ENCODE measurements at regions not wholly inside any gene's neighbourhood (a gene's known extent, or its start where the extent isn't known, plus 50 kb on each side); places are given as distances from the start of the nearest gene placed in this dataset.

DNA sequence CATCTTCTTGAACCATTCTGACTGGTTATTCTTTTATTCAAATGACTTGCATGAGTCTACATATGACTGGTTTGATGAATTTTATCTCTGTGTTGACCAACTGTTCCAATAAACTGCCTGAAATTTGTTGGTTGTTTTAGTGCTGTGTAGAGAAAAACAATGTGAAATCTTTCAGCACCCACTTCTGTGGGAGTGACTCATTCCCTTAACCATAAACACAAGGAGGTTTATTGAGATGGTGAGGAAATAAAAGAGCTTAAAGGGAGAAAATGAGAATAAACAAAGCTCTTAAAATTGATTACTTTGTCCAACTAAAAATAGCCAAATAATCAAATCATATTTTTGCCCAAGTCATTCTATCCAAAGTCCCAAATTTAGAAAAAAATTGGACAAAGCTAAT, 341.1 kb downstream of the TGFB2 start:
- DNase-seq, result no peak

DNA sequence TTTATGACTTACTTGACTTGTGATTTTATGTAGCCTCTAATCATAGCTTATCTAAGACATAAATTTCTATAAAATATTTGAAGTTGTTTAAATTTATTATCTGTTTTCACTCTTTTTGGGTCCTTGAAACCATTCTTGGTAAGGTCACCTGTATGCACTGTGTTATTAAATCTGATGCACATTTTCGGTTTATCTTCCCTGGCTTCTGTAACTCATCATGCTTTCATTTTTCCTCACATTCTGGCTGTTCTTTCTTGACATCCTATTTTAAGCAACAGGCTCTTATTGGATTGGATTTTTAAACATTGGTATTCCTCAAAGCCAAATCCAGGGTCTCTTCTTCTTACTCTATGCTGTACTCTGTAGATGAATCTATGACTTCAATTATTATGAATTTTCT, 341.6 kb downstream of the TGFB2 start:
- no peak for DNase-seq

DNA sequence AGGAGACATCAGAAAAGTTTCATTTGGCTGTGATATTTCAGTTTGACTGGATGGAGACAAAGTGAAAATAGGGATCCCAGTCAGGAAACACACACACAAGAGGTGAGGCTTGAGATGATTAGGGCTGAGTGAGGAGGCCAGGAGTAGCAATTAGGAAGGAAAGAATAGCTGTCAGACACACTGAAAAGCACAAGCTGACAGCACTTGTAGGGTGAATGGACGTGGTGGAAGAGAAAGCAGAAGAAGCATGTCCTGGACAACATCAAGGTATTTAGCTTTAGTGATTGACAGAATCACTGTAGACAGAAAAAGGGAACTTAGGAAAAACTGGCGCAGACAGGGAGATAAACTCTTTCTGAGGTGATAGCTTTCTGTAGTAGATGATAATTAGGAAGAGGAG, 347.7 kb downstream of the TGFB2 start:
- DNase-seq, result no peak

DNA sequence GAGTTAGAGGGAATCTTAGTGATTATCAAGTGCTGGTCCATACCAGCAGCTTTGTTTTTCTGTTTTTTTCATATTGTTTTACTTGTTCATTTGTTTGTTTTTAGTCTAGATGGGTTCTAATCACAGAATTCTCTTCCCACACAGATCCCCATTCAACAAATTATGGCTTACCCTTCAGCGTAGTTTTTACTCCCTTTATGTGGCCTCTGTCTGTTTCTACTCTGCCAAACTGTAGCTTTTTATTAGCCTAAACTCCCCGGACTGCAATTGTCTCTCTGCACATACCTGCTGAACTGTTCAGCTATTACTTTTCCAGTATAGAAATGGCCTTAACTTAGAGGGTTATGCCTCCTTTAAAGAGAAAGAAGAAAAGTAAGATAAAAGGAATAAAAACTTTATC, 348.5 kb downstream of the TGFB2 start:
- no peak for DNase-seq

DNA sequence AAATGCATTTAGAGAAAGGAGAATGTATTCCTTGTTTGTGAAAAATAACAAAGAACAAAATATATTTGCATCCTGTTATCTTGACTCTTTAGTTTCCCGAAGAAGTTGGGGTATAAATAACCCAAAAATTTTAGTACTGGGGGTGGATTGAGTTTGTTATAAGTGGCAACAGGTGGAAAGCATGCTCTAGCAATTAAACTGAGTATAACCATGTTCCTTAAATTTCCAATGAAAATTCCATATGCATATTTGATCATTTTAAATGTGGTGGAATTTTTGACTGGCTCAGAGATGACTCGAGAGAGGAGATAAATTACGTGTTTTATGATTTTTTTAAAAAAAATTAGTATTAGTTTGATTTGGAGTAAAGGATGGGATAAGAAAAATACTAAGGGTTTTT, 348.9 kb downstream of the TGFB2 start:
- no peak for DNase-seq

DNA sequence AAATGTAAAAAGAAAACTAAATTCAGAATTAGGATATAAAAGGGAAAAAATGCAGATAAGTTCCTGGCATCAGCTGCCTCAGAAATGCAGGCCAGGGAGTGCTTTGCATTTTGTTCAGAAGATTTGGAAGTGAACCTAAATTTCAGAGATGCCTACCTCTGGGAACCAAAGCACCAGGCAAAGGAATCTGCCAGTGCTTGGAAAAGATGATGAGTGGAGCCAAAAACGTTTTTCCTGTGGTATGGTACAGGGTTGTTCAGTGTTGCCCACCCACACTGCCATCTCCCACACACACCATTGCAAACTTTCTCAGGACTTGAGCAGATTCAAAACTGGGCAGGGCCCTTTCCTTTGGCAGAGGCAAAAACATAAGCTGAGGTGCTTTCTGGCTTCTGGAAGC, 349.5 kb downstream of the TGFB2 start:
- no peak for DNase-seq

DNA sequence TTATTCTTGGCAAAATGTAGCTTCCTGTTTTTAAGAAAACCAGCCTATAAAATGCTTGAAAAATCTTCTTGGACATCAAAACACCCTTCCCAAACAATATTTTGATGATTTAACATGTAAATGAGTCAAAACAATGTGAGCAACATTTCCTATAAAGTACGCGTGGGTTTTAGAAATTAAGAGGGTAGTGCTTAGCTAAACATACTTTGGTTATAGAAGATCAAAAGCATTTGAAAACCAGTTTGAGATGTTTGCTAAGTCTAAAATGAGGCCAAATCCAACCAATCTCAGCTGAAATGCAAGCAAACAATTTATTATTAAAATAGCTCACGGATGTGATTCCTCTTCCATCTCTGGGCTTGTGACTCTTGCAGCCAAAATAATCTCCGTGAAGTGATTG, 350.4 kb downstream of the TGFB2 start:
- no peak for DNase-seq

DNA sequence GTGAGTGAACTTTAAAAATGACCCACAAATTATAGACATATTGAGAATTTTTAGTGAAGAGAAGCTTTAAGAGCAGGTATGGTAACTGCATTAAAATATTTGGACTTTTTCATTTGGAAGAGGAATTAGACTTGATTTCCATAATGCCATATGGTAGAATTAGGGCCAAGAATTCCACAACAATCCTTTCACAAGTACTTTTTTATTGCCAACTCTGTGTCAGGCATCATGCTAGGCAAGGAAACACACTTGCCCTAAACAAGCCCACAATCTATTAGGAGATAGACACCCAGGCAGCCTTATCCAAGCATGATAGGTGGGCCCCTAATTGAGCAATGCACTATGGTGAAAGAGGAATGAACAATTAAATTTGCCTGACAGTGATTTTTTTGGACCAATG, 353.0 kb downstream of the TGFB2 start:
- no peak for DNase-seq

DNA sequence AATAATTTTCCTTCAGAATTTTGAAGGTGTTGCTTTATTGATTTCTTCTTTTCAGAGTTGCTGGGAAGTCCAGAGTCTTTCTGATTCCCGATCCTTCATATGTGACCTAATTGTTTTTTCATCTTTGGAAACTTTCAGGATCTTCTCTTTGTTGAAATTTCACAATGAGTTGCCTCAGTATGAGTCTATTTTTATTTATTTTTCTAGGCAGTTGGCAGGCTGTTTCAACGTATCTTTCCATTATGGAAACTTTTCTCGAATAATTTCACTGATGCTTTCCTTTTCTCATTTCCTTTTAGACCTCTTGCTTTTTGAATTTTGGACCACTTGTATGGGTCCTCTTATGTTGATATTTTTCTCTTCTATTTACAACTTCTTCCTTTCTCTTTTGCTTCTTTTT, 354.3 kb downstream of the TGFB2 start:
- no peak for DNase-seq

DNA sequence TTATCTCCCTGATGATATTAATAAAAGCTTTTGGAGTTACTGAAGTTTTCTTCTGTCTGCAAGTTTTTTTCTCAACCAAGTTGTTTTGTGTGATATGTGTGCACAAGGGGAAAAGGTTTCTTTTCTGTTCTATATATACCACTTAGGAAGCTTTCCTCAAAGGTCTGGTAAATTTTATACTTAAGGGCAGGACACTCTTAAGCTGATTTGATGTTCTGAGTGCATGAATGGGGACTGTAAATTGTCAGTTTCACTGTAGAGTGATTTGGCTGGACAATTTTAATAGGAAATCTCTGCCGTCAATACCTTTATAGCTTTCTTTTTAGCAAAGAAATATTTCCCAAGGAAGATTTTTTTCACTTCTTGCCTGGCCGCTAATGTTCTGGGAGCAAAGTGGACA, 354.7 kb downstream of the TGFB2 start:
- DNase-seq, result no peak

DNA sequence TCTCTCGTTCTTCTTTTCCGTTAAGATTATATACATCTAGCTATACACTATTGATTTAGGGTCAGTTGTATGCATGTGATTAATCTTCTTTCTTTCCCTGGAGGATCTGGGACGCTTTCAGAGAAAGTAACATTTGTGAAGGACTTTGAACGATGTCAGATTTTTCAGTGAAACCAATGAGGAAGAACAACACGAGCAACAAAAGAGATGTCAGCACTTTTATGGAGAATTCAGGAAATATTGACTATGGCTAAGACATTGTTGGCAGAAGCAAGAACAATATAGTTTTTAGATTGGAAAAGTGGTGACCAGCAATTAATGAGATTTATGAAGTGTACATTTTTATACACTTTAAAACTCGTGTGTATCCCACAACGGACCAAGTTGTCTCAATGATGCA, 355.5 kb downstream of the TGFB2 start:
- DNase-seq, result no peak

DNA sequence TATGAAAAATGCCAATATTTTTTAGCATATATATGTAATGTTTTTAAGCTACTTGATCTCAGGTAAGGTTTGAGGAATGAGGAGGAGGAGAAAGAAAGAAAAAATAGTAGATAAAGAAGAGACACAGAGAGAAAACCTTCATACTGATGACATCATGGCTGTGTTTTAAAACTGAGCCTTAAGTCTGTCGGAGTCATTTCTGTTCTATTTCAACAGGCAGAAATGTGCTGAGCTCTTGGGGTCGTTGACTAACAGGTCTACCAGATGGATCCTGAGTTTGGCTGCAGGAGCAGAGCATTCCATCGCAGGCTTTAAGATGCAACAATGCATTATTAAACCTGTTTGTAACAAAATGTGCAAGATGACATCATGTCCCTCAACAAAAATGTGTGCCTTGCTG, 356.0 kb downstream of the TGFB2 start:
- DNase-seq, result no peak

DNA sequence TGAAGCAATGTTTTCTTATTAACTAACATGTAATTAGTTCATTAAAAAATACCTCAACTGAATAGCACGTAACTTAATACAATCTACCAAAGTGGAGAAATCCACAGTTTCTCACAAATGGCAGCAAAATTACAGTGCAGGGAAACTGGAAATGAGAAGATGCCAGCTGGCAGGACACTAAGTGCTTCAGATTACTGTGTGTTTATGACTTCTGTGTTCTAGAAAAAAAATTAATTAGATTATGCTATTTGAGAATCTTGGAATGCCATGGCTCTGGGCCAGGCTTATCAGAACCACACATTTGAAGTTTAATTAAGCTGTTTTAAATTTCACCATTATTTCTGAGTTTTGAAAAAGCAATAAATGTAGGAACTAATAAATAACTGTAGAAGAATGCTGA, 357.6 kb downstream of the TGFB2 start:
- no peak for DNase-seq

DNA sequence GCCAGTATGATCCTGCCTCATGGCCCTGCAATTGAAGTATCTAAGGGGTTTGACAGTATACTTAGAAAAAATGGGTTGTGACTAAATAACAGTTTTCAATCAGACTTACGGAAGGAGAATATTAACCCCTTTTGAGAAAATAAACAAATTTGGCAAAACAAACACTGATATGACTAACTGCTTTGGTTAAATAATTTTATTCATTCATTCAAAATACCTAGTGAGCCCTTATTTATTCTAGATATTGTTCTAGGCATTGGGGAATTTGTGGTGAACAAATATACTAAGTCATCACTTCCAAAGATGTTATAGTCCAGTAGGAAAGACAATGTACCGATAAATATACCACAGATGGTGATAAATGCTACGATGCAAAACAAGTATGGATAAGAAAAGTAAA, 358.7 kb downstream of the TGFB2 start:
- no peak for DNase-seq

DNA sequence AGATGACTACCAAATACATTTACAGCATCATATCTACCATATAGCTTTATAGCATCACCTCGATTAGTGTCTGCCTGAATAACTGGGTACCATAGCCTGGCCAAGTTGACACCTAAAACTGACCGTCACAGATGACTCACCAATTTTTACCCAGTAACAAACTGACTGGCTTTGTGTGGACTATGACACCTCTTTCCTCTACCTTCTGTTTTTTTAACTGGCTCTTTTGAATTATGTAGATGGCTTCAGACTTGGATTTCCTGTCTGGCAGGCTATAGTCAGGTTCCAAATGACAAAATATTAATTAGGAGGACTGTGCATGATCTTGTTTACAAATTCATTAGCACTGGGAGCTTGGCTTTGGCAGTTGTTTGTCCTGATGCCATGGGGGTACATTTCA, 360.3 kb downstream of the TGFB2 start:
- no peak for DNase-seq

DNA sequence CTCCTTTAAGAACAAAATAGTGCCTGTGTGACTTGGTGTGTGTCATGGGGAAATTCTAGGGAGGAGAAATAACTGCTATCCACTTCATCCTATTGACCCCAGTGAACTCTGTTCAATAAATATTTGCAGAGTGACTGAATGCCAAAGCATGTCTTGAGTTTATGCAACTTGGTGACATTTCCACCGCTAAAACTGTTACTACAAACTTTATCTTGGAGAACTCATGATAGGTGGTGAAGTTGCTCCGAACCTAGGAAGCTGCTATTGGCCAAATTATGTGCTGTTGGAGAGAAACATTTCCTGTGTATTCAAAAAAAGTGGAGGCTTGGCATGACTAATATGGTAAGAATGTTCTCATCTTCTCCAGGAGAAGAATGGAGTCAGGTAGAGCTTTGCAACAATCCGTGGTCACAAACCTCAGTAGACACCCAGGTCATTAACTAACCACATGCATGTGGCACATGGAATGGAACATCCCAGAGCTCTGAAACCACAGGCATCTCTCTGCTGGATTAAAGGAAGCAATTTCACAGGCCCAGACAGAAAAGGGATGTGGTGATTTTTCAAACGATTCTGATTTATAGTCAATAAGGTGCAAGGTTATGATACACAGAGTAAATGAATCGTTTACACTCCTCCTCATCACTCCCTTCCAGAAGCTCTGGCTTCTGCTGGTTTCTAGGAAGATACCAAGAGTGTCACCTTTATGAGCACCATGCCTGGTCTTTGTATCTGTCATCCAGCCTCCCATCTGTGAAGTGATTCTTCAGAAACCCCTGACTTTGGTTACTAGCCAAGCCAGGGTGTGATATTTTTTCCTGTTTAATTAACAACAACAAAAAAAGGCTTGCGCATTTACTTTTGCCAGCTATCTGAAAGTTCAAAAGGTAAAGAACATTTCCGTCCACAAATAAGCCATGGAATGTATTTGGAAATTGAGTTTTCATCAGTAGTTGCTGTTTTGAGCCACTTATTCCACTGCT, 361.1 kb downstream of the TGFB2 start:
- DNase-seq, result no peak

DNA sequence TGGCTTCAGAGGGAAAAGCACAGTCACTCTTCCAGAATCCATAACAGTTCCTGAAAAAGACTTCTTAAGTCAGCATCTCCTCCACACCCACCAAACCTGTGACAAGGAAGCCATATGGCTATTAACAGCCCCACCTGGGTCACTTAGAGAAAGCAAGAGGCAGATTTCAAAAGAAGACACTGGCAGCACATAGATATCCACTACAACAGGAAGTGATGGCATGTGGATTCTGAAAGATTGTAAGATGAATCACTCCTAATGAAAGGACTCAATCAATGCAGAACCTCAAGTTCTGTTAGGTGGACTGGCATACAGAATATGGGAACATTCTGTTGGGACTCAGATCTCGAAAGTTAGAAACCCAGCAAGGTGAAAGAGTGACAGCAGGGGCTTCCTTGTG, 365.9 kb downstream of the TGFB2 start:
- DNase-seq, result no peak

DNA sequence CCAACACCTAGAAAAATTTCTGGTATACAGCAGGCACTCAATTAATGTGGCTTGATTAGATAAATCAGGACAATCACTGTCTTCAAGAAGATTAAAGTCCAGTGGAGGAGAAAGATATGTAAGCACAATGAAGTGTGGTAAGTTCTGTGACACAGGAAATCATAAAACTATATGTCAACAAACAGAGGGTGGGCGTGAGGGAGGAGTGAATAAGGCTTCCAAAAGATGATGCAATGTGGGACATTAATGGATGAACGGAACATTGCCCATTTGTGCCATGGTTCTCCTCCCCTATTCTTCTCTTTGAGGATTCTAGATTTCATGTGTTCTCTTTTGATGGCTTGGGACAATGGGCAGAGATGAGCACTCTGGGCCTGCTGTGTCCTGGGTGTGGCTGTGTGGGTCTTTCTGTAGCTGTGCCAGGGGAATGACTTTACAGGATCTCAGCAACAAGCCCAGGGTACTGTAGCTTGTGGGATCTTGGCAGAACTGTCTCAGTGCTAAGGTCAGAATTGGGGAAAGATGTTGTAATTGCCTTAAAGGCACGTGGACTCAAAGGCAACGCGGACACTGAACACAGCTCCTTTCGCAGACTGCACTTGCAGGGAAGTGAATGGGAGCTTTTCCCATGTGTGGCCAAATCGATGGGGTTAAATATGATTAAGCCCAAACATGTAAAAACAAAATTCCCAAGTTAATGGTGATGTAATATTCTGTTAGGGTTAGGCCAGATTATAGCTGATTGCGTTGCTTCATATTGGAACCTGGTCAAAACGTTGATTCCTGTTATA, 366.9 kb downstream of the TGFB2 start:
- no peak for DNase-seq

DNA sequence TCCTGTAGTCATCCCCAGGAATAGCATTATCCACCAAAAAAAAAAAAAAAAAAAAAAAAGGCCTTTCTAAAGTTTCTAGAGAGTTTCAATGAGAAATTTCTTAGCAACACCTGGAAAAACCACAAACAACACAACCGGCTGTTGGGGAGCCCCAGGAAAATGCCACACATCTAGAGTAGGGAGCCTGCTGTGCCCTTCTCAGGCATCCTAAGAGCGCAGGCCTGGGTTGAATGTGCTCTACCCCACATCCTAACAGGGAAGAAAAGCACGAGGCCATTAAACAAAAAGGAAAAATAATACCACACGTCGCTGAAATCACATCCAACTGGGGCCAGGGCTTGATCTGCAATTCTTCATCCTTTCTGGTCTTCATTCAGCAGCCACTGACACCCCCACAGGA, 367.5 kb downstream of the TGFB2 start:
- DNase-seq, result no peak

DNA sequence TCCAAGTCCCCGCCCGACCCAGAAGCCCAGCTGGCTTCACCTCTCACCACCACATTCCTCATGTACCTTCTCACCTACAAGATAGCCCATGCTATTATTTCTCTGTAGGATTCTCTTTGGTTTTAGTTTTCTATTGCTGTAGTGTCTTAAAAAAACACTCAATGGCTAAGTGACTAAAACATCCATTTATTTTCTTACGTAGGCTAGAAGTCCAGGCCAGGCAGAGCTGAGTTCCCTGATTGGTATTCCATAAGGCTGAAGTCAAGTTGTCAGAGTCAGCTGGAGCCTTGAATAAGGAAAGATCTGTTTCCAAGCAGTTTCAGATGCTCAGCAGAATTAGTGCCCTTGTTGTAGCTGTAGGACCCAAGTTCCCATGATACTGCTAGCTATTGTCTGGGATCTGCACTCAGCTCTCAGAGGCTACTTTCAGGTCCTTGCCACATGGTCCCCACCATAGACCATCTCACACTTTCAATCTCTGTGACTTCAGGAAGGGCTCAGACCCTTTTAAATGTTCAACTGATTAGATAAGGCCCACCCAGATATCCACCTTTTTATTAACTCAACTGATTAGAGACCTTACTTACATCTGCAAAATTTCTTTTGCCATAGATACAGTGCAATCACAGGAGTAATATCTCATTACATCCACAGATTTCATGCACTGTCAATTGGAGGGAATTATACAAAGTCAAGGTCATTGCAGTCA, 371.0 kb downstream of the TGFB2 start:
- DNase-seq, result no peak

DNA sequence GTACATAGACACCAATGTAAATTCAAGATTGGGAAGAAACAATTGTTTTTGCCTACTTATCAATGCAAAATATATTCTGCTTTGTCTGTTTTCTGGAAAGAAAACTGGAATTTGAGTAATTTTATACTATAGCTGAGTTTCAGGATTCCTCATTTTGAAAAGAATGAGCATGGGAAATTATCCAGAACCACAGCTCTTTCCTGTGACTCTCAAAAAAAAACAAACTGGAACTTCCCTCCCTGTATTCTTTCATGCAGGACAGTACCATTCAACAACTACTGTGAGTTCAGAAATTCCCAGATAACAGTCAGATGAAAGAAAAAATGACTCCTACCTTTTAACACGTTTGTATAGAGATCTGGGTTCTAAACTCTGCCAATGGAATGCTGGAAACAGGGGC, 372.4 kb downstream of the TGFB2 start:
- DNase-seq, result no peak

DNA sequence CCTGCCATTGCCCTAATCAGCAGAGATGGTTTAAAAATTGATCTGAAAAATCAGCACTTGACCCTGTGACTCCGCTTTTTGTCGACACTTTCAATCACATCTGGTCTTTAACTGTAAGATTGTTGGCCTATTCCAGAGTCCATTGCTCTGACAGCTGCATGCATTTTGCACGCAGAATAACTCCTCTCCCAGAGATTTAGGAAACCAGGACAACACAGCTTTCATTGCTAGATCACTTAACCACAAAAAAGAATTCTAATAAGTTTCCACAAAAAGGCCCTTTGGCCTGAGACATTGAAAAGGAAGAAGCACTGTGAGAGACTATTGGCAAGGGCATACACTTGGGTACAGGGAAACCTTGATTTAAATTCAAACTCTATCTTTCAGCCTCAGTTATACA, 373.1 kb downstream of the TGFB2 start:
- DNase-seq, result no peak

DNA sequence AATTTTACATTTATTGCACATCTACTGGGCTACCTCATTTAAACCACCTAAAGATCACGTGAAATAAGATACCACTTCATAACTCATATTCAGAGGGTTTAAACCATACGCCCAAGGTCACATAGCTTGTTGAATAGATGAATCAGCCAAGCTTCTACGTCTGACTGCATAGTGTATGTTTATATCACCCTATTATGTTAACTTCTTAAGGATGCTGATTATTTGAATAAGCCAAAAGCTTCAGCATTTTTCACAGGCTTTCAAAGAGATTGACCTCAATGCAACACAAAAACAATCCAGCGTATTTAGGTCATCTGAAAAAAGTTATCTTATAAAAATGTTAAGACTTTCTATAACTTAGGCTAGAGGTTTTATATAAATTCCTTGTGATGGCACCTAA, 373.8 kb downstream of the TGFB2 start:
- DNase-seq, result no peak
